K562 (cell line): ENCODE measurements at regions not wholly inside any gene's neighbourhood (a gene's known extent, or its start where the extent isn't known, plus 50 kb on each side); places are given as distances from the start of the nearest gene placed in this dataset.

ENCODE experiments used
- ATAC-seq: fragments of 200-7000 bp; cut with Tn5 transposase; 3 replicates; pipeline ENCODE4 v1.9.1; 2020; ENCODE audit warnings: moderate library complexity
- BruUV-seq: library from RNA; stranded (reverse); fragments of 400-500 nt; replicated peaks from 2 replicates; lab custom pipeline; 2021; lab: Mats Ljungman, UMichigan
- CTCF ChIA-PET: fragments of 300-600 bp; formaldehyde crosslinking; extraction: SDS; loops from one replicate; lab custom pipeline; 2021; ENCODE audit warnings: low intra/inter-chr PET ratio; lab: Yijun Ruan, JAX
- POLR2A ChIA-PET: fragments of 300-600, 350-650 bp; sonication (Branson Sonifier 250); formaldehyde crosslinking; extraction: SDS; loops from one replicate; lab custom pipeline; 2021; ENCODE audit warnings: antibody characterized with exemption, inconsistent platforms; lab: Yijun Ruan, JAX
- DNase-seq, 4 experiments: peaks; one replicate each; pipeline versions ENCODE4 v3.0.0 to v3.0.0-alpha.2; 2011 to 2018; ENCODE audit warnings: low spot score in 3 of 4, mixed read lengths in 3 of 4; ENCODE audit errors: extremely low read depth in 1 of 4
- FAIRE-seq: peaks from 2 replicates; lab custom pipeline; 2011; peaks lifted over from hg19 to GRCh38; lab: Jason Lieb, UNC
- H2AFZ ChIP-seq: 2 replicates; pipeline ENCODE4 v1.6.0; 2011; ENCODE audit warnings: low read depth, low read length, control low read depth, inconsistent platforms
- H3K27ac ChIP-seq: fragments of 200-600 bp; 3 replicates; pipeline ENCODE4 v1.8.0; 2011; ENCODE audit warnings: low read depth, mild to moderate bottlenecking, control low read depth, inconsistent platforms, low read length, moderate library complexity, mixed read lengths; ENCODE audit errors: extremely low read depth
- H3K27me3 ChIP-seq, 2 experiments: fragments of 300-600 bp in 1 of 2; 2 replicates in 1 of 2; 3 replicates in 1 of 2; pipeline versions ENCODE4 v1.6.0 to v1.8.0; 2011; ENCODE audit warnings: inconsistent platforms in 2 of 2, low read length in 2 of 2, mild to moderate bottlenecking in 1 of 2, mixed read lengths in 1 of 2, moderate library complexity in 1 of 2; ENCODE audit not compliant: control insufficient read depth in 2 of 2, insufficient read depth in 2 of 2
- H3K36me3 ChIP-seq: fragments of 300-600 bp; 3 replicates; pipeline ENCODE4 v1.8.0; 2011; ENCODE audit warnings: mild to moderate bottlenecking, low read length, inconsistent platforms; ENCODE audit not compliant: control insufficient read depth, insufficient read depth
- H3K4me1 ChIP-seq, 2 experiments: fragments of 200-600 bp in 1 of 2; replicated peaks in 1 of 2; 2 replicates in 1 of 2; 3 replicates in 1 of 2; pipeline versions ENCODE4 v1.5.1 to v1.8.0; 2011; ENCODE audit warnings: inconsistent platforms in 2 of 2, low read length in 2 of 2, mild to moderate bottlenecking in 1 of 2, mixed read lengths in 1 of 2, moderate library complexity in 1 of 2; ENCODE audit not compliant: control insufficient read depth in 2 of 2, insufficient read depth in 2 of 2
- H3K4me2 ChIP-seq: 2 replicates; pipeline ENCODE4 v1.6.1; 2011; ENCODE audit warnings: low read length, control low read depth, inconsistent platforms, mixed read lengths; ENCODE audit not compliant: insufficient read depth
- H3K4me3 ChIP-seq: fragments of 200-600 bp; sonication (generic), shearing (Covaris generic); 2 replicates; pipeline ENCODE4 v1.5.1; 2016; ENCODE audit warnings: control low read depth, inconsistent platforms
- H3K79me2 ChIP-seq: fragments of 200-600 bp; 3 replicates; pipeline ENCODE4 v1.8.0; 2011; ENCODE audit warnings: low read length, inconsistent platforms; ENCODE audit not compliant: control insufficient read depth, insufficient read depth
- H3K9ac ChIP-seq, 2 experiments: 2 replicates each; pipeline versions ENCODE4 v1.6.0 to v1.6.1; 2011; ENCODE audit warnings: low read depth in 2 of 2, low read length in 2 of 2, control low read depth in 1 of 2, inconsistent platforms in 1 of 2, mild to moderate bottlenecking in 1 of 2, mixed read lengths in 1 of 2; ENCODE audit not compliant: insufficient read depth in 1 of 2
- H3K9me1 ChIP-seq: one replicate; pipeline ENCODE4 v1.6.0; 2011; ENCODE audit warnings: inconsistent platforms, mild to moderate bottlenecking, low read length, moderate library complexity; ENCODE audit not compliant: control insufficient read depth, insufficient read depth
- H3K9me3 ChIP-seq: replicated peaks from 2 replicates; pipeline ENCODE4 v1.5.1; 2011; ENCODE audit warnings: low read depth, low read length, inconsistent platforms; ENCODE audit not compliant: control insufficient read depth, insufficient read depth
- H4K20me1 ChIP-seq: replicated peaks from 2 replicates; pipeline ENCODE4 v1.6.1; 2011; ENCODE audit warnings: low read length, inconsistent platforms, mixed read lengths; ENCODE audit not compliant: control insufficient read depth, insufficient read depth
- ETV1 ChIP-seq: fragments of 450-650 bp; conservative IDR thresholded peaks from 2 replicates; pipeline ENCODE4 v1.6.1; 2016; ENCODE audit warnings: missing genetic modification characterization, control low read depth, low read depth, missing compliant biosample characterization
- FUS ChIP-seq: fragments of 200-400 bp; formaldehyde crosslinking; optimal IDR thresholded peaks from 2 replicates; pipeline ENCODE3; 2017; ENCODE audit warnings: low read depth, low read length
- HNRNPLL ChIP-seq: fragments of 200-400 bp; formaldehyde crosslinking; IDR thresholded peaks from 2 replicates; pipeline ENCODE4 v1.6.1; 2017; ENCODE audit warnings: low read length, low read depth, mild to moderate bottlenecking; ENCODE audit not compliant: poor library complexity, severe bottlenecking
- ILF3 ChIP-seq: fragments of 450-650 bp; IDR thresholded peaks from 2 replicates; pipeline ENCODE4 v1.6.1; 2018; ENCODE audit warnings: antibody characterized with exemption, mild to moderate bottlenecking, moderate library complexity, borderline replicate concordance
- JUND ChIP-seq, 2 experiments: IDR thresholded peaks; 2 replicates in 1 of 2; 3 replicates in 1 of 2; pipeline ENCODE4 v1.6.1; 2011; ENCODE audit warnings: borderline replicate concordance in 2 of 2, low read depth in 2 of 2, low read length in 2 of 2, improper control_type of control experiment in 1 of 2, missing biosample characterization in 1 of 2, missing genetic modification characterization in 1 of 2, missing genetic modification reagents in 1 of 2
- MYNN ChIP-seq, 2 experiments: sonication (generic); formaldehyde crosslinking in 1 of 2; IDR thresholded peaks; 2 replicates each; pipeline versions ENCODE4 v1.5.0 to v1.6.1; 2016 to 2020; ENCODE audit warnings: antibody characterized with exemption in 1 of 2, missing genetic modification reagents in 1 of 2
- SIN3A ChIP-seq, 2 experiments: fragments of 150-350 bp in 1 of 2; IDR thresholded peaks; 2 replicates each; pipeline ENCODE4 v1.6.1; 2011 to 2016; ENCODE audit warnings: borderline replicate concordance in 2 of 2, low read depth in 2 of 2, low read length in 2 of 2, mild to moderate bottlenecking in 2 of 2, moderate library complexity in 2 of 2; ENCODE audit not compliant: control insufficient read depth in 1 of 2
- SMAD2 ChIP-seq: fragments of 150-350 bp; IDR thresholded peaks from 2 replicates; pipeline ENCODE4 v1.6.1; 2014; ENCODE audit warnings: low read depth, mild to moderate bottlenecking, low read length
- ZNF408 ChIP-seq: fragments of 250-450 bp; sonication (Bioruptor Pico); IDR thresholded peaks from 2 replicates; pipeline ENCODE4 v1.4.0; 2020; ENCODE audit warnings: low read depth, mild to moderate bottlenecking, moderate library complexity
- ZNF551 ChIP-seq: fragments of 250-450 bp; sonication (Bioruptor Pico); IDR thresholded peaks from 2 replicates; pipeline ENCODE4 v1.5.0; 2021; ENCODE audit warnings: mild to moderate bottlenecking, moderate library complexity
- ZNF589 ChIP-seq: fragments of 200-800 bp; sonication (Bioruptor generic); IDR thresholded peaks from 2 replicates; pipeline ENCODE4 v1.6.1; 2016; ENCODE audit warnings: low read depth, missing genetic modification characterization, missing compliant biosample characterization
- ZNF77 ChIP-seq: fragments of 250-450 bp; sonication (Bioruptor Pico); IDR thresholded peaks from 2 replicates; pipeline ENCODE4 v1.5.0; 2020
- WGBS: fragments of 100-300 bp; shearing (Covaris generic); methylation state at CpG from one replicate; pipeline ENCODE4 v1.1.6; 2016; ENCODE audit warnings: low coverage, mixed read lengths; ENCODE audit not compliant: insufficient coverage; ENCODE audit errors: missing lambda C conversion rate; 5-methylcytosine and 5-hydroxymethylcytosine counted together
- in situ Hi-C: fragments of 300-500 bp; cut with MboI; formaldehyde crosslinking; loops from 4 replicates; pipeline ENCODE4 v1.15.0; 2018; ENCODE audit warnings: inconsistent platforms, mixed read lengths
- intact Hi-C: fragments of 100-400 bp; cut with micrococcal nuclease; formaldehyde crosslinking; loops from 2 replicates; pipeline ENCODE4 v1.14.2; 2022
- TF ChIP-seq, protein P1 (sequence below): sonication (generic); formaldehyde crosslinking; IDR thresholded peaks from 2 replicates; pipeline ENCODE4 v1.8.0; 2022; ENCODE audit warnings: mild to moderate bottlenecking, missing genetic modification reagents, borderline replicate concordance

DNA sequence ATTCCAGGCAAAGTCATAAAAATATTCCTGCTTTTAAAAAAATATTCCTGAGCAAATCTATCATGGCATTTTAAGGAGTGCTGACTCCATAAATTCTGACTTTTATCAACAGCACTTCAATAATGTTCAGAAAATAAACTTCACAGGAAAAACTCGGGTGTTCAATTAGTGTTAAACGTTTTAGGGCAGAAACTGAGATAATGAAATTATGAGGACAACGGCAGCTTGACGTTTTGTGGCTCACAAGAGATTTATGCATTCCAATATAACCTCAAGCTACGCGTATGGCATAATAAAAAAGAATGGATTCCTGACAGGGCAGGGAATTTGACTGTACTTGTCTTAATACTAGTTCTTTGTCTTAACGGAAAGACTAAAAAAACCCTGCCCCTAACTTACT lies 133.2 kb downstream of the ICOS start:
- Histone ChIP-seq H2AFZ (no peak overlapping the region), H3K4me2 (no peak overlapping the region), H3K36me3 (no peaks in the 10 kb centered on the region), H3K4me1 (no peaks in the 10 kb centered on the region), H3K9ac (no peak overlapping the region), H3K9me1 (no peaks in the 10 kb centered on the region), H4K20me1 (no peaks in the 10 kb centered on the region), H3K4me3 (no peak overlapping the region), H3K9me3 (no peaks in the 10 kb centered on the region), H3K27me3 (no peaks in the 10 kb centered on the region), H3K79me2 (no peaks in the 10 kb centered on the region), H3K27ac (no peak overlapping the region)
- no peak for FAIRE-seq
- ChIA-PET CTCF (no interaction called here), POLR2A (no interaction called here)
- ATAC-seq, result no peak
- in situ Hi-C loops, result no loop called here
- no peak for DNase-seq
- no TSS peak for BruUV-seq
- 0% methylated on average over 6 of the region's 7 CpGs for whole genome bisulfite sequencing
- intact Hi-C loops, result no loop called here
- TF ChIP-seq SIN3A (IDR thresholded peaks at IDR 0.05; ENCODE audit: borderline replicate concordance in 2 of 2, control insufficient read depth in 1 of 2, low read depth in 2 of 2, low read length in 2 of 2), result no peak
- no peak for TF ChIP-seq HNRNPLL
- TF ChIP-seq ILF3, result no peak
- no peak for TF ChIP-seq MYNN (IDR thresholded peaks at IDR 0.05)
- no peak for TF ChIP-seq MYNN (CRISPR knock-in tag; IDR thresholded peaks at IDR 0.05)
- TF ChIP-seq, protein P1, sequence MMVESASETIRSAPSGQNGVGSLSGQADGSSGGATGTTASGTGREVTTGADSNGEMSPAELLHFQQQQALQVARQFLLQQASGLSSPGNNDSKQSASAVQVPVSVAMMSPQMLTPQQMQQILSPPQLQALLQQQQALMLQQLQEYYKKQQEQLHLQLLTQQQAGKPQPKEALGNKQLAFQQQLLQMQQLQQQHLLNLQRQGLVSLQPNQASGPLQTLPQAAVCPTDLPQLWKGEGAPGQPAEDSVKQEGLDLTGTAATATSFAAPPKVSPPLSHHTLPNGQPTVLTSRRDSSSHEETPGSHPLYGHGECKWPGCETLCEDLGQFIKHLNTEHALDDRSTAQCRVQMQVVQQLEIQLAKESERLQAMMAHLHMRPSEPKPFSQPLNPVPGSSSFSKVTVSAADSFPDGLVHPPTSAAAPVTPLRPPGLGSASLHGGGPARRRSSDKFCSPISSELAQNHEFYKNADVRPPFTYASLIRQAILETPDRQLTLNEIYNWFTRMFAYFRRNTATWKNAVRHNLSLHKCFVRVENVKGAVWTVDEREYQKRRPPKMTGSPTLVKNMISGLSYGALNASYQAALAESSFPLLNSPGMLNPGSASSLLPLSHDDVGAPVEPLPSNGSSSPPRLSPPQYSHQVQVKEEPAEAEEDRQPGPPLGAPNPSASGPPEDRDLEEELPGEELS (CRISPR knock-in tag), result no peak
- TF ChIP-seq ZNF551 (CRISPR knock-in tag), result no peak
- TF ChIP-seq ZNF408, result no peak
- TF ChIP-seq ZNF77 (CRISPR knock-in tag), result no peak
- TF ChIP-seq ZNF589 (CRISPR knock-in tag), result no peak
- TF ChIP-seq FUS, result no peak
- no peak for TF ChIP-seq ETV1
- no peak for TF ChIP-seq JUND (IDR thresholded peaks at IDR 0.05; ENCODE audit: borderline replicate concordance, low read depth, low read length)
- TF ChIP-seq JUND (tag; IDR thresholded peaks at IDR 0.05; ENCODE audit: borderline replicate concordance, low read depth, low read length), result no peak
- no peak for TF ChIP-seq SMAD2
